Body of pancreas (tissue), 4 donors: ENCODE measurements at regions not wholly inside any gene's neighbourhood (a gene's known extent, or its start where the extent isn't known, plus 50 kb on each side); places are given as distances from the start of the nearest gene placed in this dataset.

Experiments
- CTCF ChIP-seq, 7 experiments: fragments of 450-650 bp in 4 of 7; fragments of 200-600 bp in 3 of 7; sonication (generic) in 3 of 7; IDR thresholded peaks; one replicate each; pipeline ENCODE4 v1.5.1; 2016 to 2019; ENCODE audit warnings: antibody characterized with exemption in 7 of 7
- POLR2A ChIP-seq, 3 donors: fragments of 450-650 bp; IDR thresholded peaks; one replicate each; pipeline ENCODE4 v1.6.1; 2016; ENCODE audit warnings: antibody characterized with exemption in 3 of 3, mild to moderate bottlenecking in 2 of 3

- TF ChIP-seq POLR2A (IDR thresholded peaks at IDR 0.05) (no peak), CTCF (IDR thresholded peaks at IDR 0.05) (no peak)
Observed at GRCh38 chr6:164011321-164011720, 596.8 kb downstream of the QKI start.
